ENCODE measurements at regions not wholly inside any gene's neighbourhood (a gene's known extent, or its start where the extent isn't known, plus 50 kb on each side); places are given as distances from the start of the nearest gene placed in this dataset.

GRCh38 chr5:8691221-8691620 is 822.3 kb downstream of the MTRR start:
- no peak for TF ChIP-seq REST (IDR thresholded peaks at IDR 0.05; ENCODE audit: insufficient read depth in 1 of 2, low read depth in 2 of 2, low read length in 2 of 2)
- no peak for TF ChIP-seq POLR2AphosphoS5 (IDR thresholded peaks at IDR 0.05; ENCODE audit: low read depth, low read length)
- no peak for TF ChIP-seq TAF1 (IDR thresholded peaks at IDR 0.05; ENCODE audit: borderline replicate concordance, insufficient read depth, low read length)
- no peak for TF ChIP-seq SIN3A (IDR thresholded peaks at IDR 0.05; ENCODE audit: borderline replicate concordance, insufficient read depth, low read length)

Data from PFSK-1 (cell line).